ENCODE measurements at regions not wholly inside any gene's neighbourhood (a gene's known extent, or its start where the extent isn't known, plus 50 kb on each side); places are given as distances from the start of the nearest gene placed in this dataset.

GRCh38 chr2:59604123-59604522, 949.3 kb downstream of the BCL11A start:
- TF ChIP-seq CTCF (IDR thresholded peaks at IDR 0.05; ENCODE audit: insufficient read depth, low read length, poor library complexity, severe bottlenecking): no peak
- TF ChIP-seq EZH2phosphoT487 (conservative IDR thresholded peaks at IDR 0.05; ENCODE audit: low read length): no peak
